ENCODE measurements at regions not wholly inside any gene's neighbourhood (a gene's known extent, or its start where the extent isn't known, plus 50 kb on each side); places are given as distances from the start of the nearest gene placed in this dataset.

GRCh38 chr1:219289171-219289570, 115.5 kb downstream of the LYPLAL1 start:
- intact Hi-C loops (cut with DNase I): no loop called here
- no peaks in the 10 kb centered on the region for H3K27me3 ChIP-seq
- TF ChIP-seq POLR2A (IDR thresholded peaks at IDR 0.05) (no peak), CTCF (IDR thresholded peaks at IDR 0.05) (no peak)
- WGBS, 4 donors: 77 to 82% (median 81%) methylated on average over 6 of the region's 6 CpGs
- no peaks in the 10 kb centered on the region for H3K9me3 ChIP-seq
- H3K4me3 ChIP-seq: no peak overlapping the region
- ATAC-seq: no peak
- peaks cover 0 to 9% (median 0%) of the 10 kb centered on the region in 12 donors for H3K4me1 ChIP-seq
- no peak for DNase-seq
- peaks cover 0 to 3% (median 0%) of the 10 kb centered on the region in 9 donors for H3K36me3 ChIP-seq
- no peak overlapping the region for H3K27ac ChIP-seq

- ATAC-seq: no peak
- DNase-seq: no peak
- H3K36me3 ChIP-seq: peaks cover 0 to 3% (median 0%) of the 10 kb centered on the region in 9 donors
- no peaks in the 10 kb centered on the region for H3K9me3 ChIP-seq
- no peaks in the 10 kb centered on the region for H3K27me3 ChIP-seq
- H3K4me3 ChIP-seq: no peak overlapping the region
- intact Hi-C loops (cut with DNase I): no loop called here
- H3K4me1 ChIP-seq: no peaks in the 10 kb centered on the region
- TF ChIP-seq POLR2A (IDR thresholded peaks at IDR 0.05) (no peak), CTCF (IDR thresholded peaks at IDR 0.05) (no peak)
- H3K27ac ChIP-seq: no peak overlapping the region
Measured at GRCh38 chr1:219283541-219283940, 109.9 kb downstream of the LYPLAL1 start.

GRCh38 chr1:219281831-219282230, 108.2 kb downstream of the LYPLAL1 start:
- H3K36me3 ChIP-seq: peaks cover 0 to 3% (median 0%) of the 10 kb centered on the region in 9 donors
- no peak for DNase-seq
- TF ChIP-seq POLR2A (IDR thresholded peaks at IDR 0.05): no peak
- TF ChIP-seq CTCF (IDR thresholded peaks at IDR 0.05): no peak
- 93 to 94% (median 93%) methylated on average over 2 of the region's 2 CpGs for WGBS, 4 donors
- no peak overlapping the region for H3K27ac ChIP-seq
- ATAC-seq: no peak
- no peaks in the 10 kb centered on the region for H3K9me3 ChIP-seq
- H3K4me3 ChIP-seq: no peak overlapping the region
- no peaks in the 10 kb centered on the region for H3K27me3 ChIP-seq
- peaks cover 0 to 8% (median 0%) of the 10 kb centered on the region in 12 donors for H3K4me1 ChIP-seq
- intact Hi-C loops (cut with DNase I): no loop called here

- Histone ChIP-seq H3K4me3 (no peak overlapping the region), H3K27me3 (no peaks in the 10 kb centered on the region), H3K9me3 (no peaks in the 10 kb centered on the region), H3K4me1 (peaks cover 0 to 8% (median 0%) of the 10 kb centered on the region in 12 donors), H3K27ac (no peak overlapping the region), H3K36me3 (no peaks in the 10 kb centered on the region)
- ATAC-seq (no peak), DNase-seq (no peak)
- intact Hi-C loops (cut with DNase I): no loop called here
- TF ChIP-seq POLR2A (IDR thresholded peaks at IDR 0.05): no peak
- no peak for TF ChIP-seq CTCF (IDR thresholded peaks at IDR 0.05)
- 87 to 92% (median 91%) methylated on average over 6 of the region's 6 CpGs for WGBS, 4 donors
Measured at GRCh38 chr1:219279017-219279770, 105.5 kb downstream of the LYPLAL1 start.

Data from heart left ventricle (tissue), 16 donors.